ENCODE measurements at regions not wholly inside any gene's neighbourhood (a gene's known extent, or its start where the extent isn't known, plus 50 kb on each side); places are given as distances from the start of the nearest gene placed in this dataset.

DNA sequence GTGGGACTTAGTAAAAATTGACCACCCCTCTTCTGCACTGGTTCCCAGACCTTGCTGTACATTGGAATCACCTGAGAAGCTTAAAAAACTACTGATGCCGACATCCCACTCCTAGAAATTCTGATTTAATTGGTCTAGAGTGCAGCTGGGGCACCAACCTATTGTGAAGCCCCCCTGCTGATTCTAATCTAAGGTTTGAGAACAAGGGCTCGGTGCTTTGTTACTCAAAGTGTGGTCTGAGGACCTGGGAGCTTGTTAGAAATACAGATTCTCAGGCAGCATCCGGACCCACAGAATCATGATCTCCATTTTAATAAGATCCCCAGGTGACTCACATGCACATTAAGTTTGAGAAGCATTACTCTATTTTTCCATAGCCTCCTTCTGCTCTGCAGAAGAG, 57.8 kb upstream of the LPAR1 start:
- TF ChIP-seq, protein P1, sequence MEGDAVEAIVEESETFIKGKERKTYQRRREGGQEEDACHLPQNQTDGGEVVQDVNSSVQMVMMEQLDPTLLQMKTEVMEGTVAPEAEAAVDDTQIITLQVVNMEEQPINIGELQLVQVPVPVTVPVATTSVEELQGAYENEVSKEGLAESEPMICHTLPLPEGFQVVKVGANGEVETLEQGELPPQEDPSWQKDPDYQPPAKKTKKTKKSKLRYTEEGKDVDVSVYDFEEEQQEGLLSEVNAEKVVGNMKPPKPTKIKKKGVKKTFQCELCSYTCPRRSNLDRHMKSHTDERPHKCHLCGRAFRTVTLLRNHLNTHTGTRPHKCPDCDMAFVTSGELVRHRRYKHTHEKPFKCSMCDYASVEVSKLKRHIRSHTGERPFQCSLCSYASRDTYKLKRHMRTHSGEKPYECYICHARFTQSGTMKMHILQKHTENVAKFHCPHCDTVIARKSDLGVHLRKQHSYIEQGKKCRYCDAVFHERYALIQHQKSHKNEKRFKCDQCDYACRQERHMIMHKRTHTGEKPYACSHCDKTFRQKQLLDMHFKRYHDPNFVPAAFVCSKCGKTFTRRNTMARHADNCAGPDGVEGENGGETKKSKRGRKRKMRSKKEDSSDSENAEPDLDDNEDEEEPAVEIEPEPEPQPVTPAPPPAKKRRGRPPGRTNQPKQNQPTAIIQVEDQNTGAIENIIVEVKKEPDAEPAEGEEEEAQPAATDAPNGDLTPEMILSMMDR (IDR thresholded peaks at IDR 0.05), result no peak
- no peak for TF ChIP-seq POLR2A (IDR thresholded peaks at IDR 0.05)
